ENCODE measurements at regions not wholly inside any gene's neighbourhood (a gene's known extent, or its start where the extent isn't known, plus 50 kb on each side); places are given as distances from the start of the nearest gene placed in this dataset.

- Histone ChIP-seq H3K4me1 (ENCODE audit: insufficient read depth, low read length) (peaks cover 10% of the 10 kb centered on the region), H3K4me3 (ENCODE audit: low read length in 2 of 2) (no peak overlapping the region), H3K27ac (ENCODE audit: low read depth, low read length) (no peak overlapping the region), H3K9me3 (ENCODE audit: control insufficient read depth in 1 of 2, low read length in 2 of 2) (no peaks in the 10 kb centered on the region), H3K27me3 (ENCODE audit: insufficient read depth, low read length) (no peaks in the 10 kb centered on the region), H3K36me3 (ENCODE audit: insufficient read depth, low read length) (no peaks in the 10 kb centered on the region)
- Mint-ChIP-seq H3K27me3 (no peaks in the 10 kb centered on the region), H3K4me3 (no peak overlapping the region), H3K9me3 (peaks cover 0 to 4% (median 0%) of the 10 kb centered on the region in 8 donors), H3K4me1 (peaks cover 8 to 33% (median 20%) of the 10 kb centered on the region in 4 donors), H3K36me3 (peaks cover 0 to 3% of the 10 kb centered on the region in 2 donors), H3K27ac (no peak overlapping the region)
- CTCF ChIA-PET (ENCODE audit: partially characterized antibody): interaction anchor here (1.4 to 1.6 kb wide), 2 partner anchors 52 to 306 kb away, joined by 3 read pairs; no protein-coding TSS in a partner anchor
- POLR2A ChIA-PET (ENCODE audit: partially characterized antibody): no interaction called here
- intact Hi-C loops (cut with micrococcal nuclease): no loop called here
- DNase-seq: no peak
Measured at GRCh38 chr4:38371391-38371851, 292.6 kb upstream of the KLF3 start.

GRCh38 chr4:38373375-38373774 lies 290.6 kb upstream of the KLF3 start:
- H3K4me1 Mint-ChIP-seq: peaks cover 6 to 17% (median 10%) of the 10 kb centered on the region in 4 donors
- CTCF ChIA-PET (ENCODE audit: partially characterized antibody): no interaction called here
- intact Hi-C loops (cut with micrococcal nuclease): no loop called here

DNA sequence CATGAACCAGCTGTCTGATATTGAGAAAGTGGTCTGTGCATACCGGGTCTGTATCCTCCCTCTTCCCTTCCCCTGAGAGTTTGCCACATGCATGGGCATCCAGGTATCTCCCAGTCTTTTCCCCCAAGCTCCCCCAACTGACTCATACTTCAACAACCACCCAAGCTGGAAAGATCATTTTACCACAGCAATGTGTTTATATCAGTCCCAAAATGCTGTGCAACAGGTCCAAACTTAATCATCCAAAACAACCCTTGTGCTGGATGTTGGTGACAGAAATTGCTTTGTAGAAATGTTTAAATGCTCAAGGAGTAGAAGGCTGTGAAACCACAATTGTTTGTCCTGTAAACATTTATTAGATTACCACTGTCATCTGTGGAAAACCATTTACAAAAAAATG lies 286.8 kb upstream of the KLF3 start:
- Histone ChIP-seq H3K4me3 (ENCODE audit: low read length in 2 of 2) (no peak overlapping the region), H3K27me3 (ENCODE audit: insufficient read depth, low read length) (no peaks in the 10 kb centered on the region), H3K36me3 (ENCODE audit: insufficient read depth, low read length) (no peaks in the 10 kb centered on the region), H3K27ac (ENCODE audit: low read depth, low read length) (no peak overlapping the region), H3K9me3 (ENCODE audit: control insufficient read depth in 1 of 2, low read length in 2 of 2) (no peaks in the 10 kb centered on the region), H3K4me1 (ENCODE audit: insufficient read depth, low read length) (peaks cover 5% of the 10 kb centered on the region)
- H3K27me3 Mint-ChIP-seq: peaks cover 0 to 1% of the 10 kb centered on the region in 2 donors
- CTCF ChIA-PET (ENCODE audit: partially characterized antibody): no interaction called here
- H3K36me3 Mint-ChIP-seq: peaks cover 0 to 3% of the 10 kb centered on the region in 2 donors
- no peak for DNase-seq
- H3K9me3 Mint-ChIP-seq: peaks cover 0 to 4% (median 0%) of the 10 kb centered on the region in 8 donors
- intact Hi-C loops (cut with micrococcal nuclease): no loop called here
- H3K27ac Mint-ChIP-seq: no peak overlapping the region
- no peak overlapping the region for H3K4me3 Mint-ChIP-seq
- H3K4me1 Mint-ChIP-seq: peaks cover 6 to 13% (median 9%) of the 10 kb centered on the region in 4 donors
- POLR2A ChIA-PET (ENCODE audit: partially characterized antibody): no interaction called here

More at GRCh38 chr4:38373375-38373774, 290.6 kb upstream of the KLF3 start:
- H3K27ac Mint-ChIP-seq: no peak overlapping the region
- H3K36me3 Mint-ChIP-seq: peaks cover 0 to 3% of the 10 kb centered on the region in 2 donors
- H3K27me3 Mint-ChIP-seq: peaks cover 0 to 1% of the 10 kb centered on the region in 2 donors
- Histone ChIP-seq H3K36me3 (ENCODE audit: insufficient read depth, low read length) (no peaks in the 10 kb centered on the region), H3K27ac (ENCODE audit: low read depth, low read length) (no peak overlapping the region), H3K27me3 (ENCODE audit: insufficient read depth, low read length) (no peaks in the 10 kb centered on the region), H3K4me1 (ENCODE audit: insufficient read depth, low read length) (peaks cover 5% of the 10 kb centered on the region), H3K9me3 (ENCODE audit: control insufficient read depth in 1 of 2, low read length in 2 of 2) (no peaks in the 10 kb centered on the region), H3K4me3 (ENCODE audit: low read length in 2 of 2) (no peak overlapping the region)
- DNase-seq: no peak
- POLR2A ChIA-PET (ENCODE audit: partially characterized antibody): no interaction called here
- H3K9me3 Mint-ChIP-seq: peaks cover 0 to 4% (median 0%) of the 10 kb centered on the region in 8 donors
- no peak overlapping the region for H3K4me3 Mint-ChIP-seq

DNA sequence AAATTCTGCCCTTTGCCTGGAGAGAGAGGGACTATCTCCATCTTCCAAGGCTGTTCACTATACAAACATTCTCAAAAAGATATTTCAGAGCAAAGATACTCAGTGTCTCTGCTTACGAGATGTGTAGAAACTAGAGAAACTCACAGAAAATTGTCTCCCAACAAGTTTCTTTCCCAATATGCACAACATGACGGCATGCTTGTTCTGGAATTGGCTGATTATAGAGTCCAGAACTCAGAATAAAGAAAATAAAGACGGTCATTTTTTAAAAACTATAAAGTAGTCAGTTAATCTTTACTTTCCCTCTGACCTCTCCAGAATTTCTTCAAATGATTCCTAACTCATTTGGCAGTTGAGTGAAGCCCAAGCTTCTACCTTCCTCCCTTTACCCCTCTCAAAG lies 285.5 kb upstream of the KLF3 start:
- no peak overlapping the region for H3K4me3 Mint-ChIP-seq
- no peaks in the 10 kb centered on the region for H3K36me3 Mint-ChIP-seq
- ChIA-PET CTCF (ENCODE audit: partially characterized antibody) (no interaction called here), POLR2A (ENCODE audit: partially characterized antibody) (no interaction called here)
- Histone ChIP-seq H3K36me3 (ENCODE audit: insufficient read depth, low read length) (no peaks in the 10 kb centered on the region), H3K27ac (ENCODE audit: low read depth, low read length) (no peak overlapping the region), H3K9me3 (ENCODE audit: control insufficient read depth in 1 of 2, low read length in 2 of 2) (no peaks in the 10 kb centered on the region), H3K4me3 (ENCODE audit: low read length in 2 of 2) (no peak overlapping the region), H3K27me3 (ENCODE audit: insufficient read depth, low read length) (no peaks in the 10 kb centered on the region), H3K4me1 (ENCODE audit: insufficient read depth, low read length) (no peaks in the 10 kb centered on the region)
- intact Hi-C loops (cut with micrococcal nuclease): no loop called here
- DNase-seq: no peak
- peaks cover under 1 to 3% (median 1%) of the 10 kb centered on the region in 4 donors for H3K4me1 Mint-ChIP-seq
- peaks cover 0 to 2% (median 0%) of the 10 kb centered on the region in 8 donors for H3K9me3 Mint-ChIP-seq
- peaks cover 0 to 1% of the 10 kb centered on the region in 2 donors for H3K27me3 Mint-ChIP-seq
- H3K27ac Mint-ChIP-seq: no peak overlapping the region

DNA sequence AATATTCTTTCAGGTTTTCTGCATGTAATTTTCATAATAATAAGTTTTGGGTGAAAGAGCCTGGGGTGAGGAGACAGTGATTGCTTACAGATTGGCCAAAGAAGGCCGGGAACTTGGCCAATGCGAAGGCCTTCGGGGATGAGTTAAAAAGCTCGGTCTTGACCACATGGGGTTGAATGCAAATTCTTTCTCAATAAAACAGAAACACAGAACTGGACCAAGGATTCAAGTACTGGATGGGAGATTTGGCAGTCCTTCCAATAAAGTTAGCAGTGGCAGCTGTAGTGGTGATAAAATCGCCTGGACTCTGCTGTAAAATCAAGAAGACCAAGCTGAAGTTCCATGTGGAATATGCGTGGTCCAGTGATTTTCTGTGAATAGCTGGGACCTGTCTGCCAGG lies 282.2 kb upstream of the KLF3 start:
- H3K27me3 Mint-ChIP-seq: peaks cover 0 to 1% of the 10 kb centered on the region in 2 donors
- no peak overlapping the region for H3K27ac Mint-ChIP-seq
- ChIA-PET CTCF (ENCODE audit: partially characterized antibody) (interaction anchor here (1.0 kb wide), 1 partner anchor 202 kb away, joined by 3 read pairs; no protein-coding TSS in a partner anchor), POLR2A (ENCODE audit: partially characterized antibody) (no interaction called here)
- no peak for DNase-seq
- Histone ChIP-seq H3K4me3 (ENCODE audit: low read length in 2 of 2) (no peak overlapping the region), H3K27me3 (ENCODE audit: insufficient read depth, low read length) (no peaks in the 10 kb centered on the region), H3K4me1 (ENCODE audit: insufficient read depth, low read length) (peaks cover 16% of the 10 kb centered on the region), H3K27ac (ENCODE audit: low read depth, low read length) (no peak overlapping the region), H3K9me3 (ENCODE audit: control insufficient read depth in 1 of 2, low read length in 2 of 2) (no peaks in the 10 kb centered on the region), H3K36me3 (ENCODE audit: insufficient read depth, low read length) (no peaks in the 10 kb centered on the region)
- H3K36me3 Mint-ChIP-seq: no peaks in the 10 kb centered on the region
- H3K4me3 Mint-ChIP-seq: no peak overlapping the region
- peaks cover 0 to 3% (median 0%) of the 10 kb centered on the region in 8 donors for H3K9me3 Mint-ChIP-seq
- H3K4me1 Mint-ChIP-seq: peaks cover 6 to 22% (median 14%) of the 10 kb centered on the region in 4 donors
- intact Hi-C loops (cut with micrococcal nuclease): no loop called here

- Mint-ChIP-seq H3K4me3 (peak overlapping the region in 1 of 8 donors; percentile 9), H3K27ac (peak overlapping the region in 1 of 7 donors; percentile 72), H3K9me3 (peaks cover 0 to 3% (median 0%) of the 10 kb centered on the region in 8 donors), H3K4me1 (peaks cover 6 to 23% (median 14%) of the 10 kb centered on the region in 4 donors), H3K36me3 (no peaks in the 10 kb centered on the region), H3K27me3 (peaks cover 0 to 1% of the 10 kb centered on the region in 2 donors)
- H3K27me3 ChIP-seq (ENCODE audit: insufficient read depth, low read length): no peaks in the 10 kb centered on the region
- H3K27ac ChIP-seq (ENCODE audit: low read depth, low read length): no peak overlapping the region
- peaks cover 16% of the 10 kb centered on the region for H3K4me1 ChIP-seq (ENCODE audit: insufficient read depth, low read length)
- ChIA-PET POLR2A (ENCODE audit: partially characterized antibody) (no interaction called here), CTCF (ENCODE audit: partially characterized antibody) (no interaction called here)
- H3K9me3 ChIP-seq (ENCODE audit: control insufficient read depth in 1 of 2, low read length in 2 of 2): no peaks in the 10 kb centered on the region
- intact Hi-C loops (cut with micrococcal nuclease): no loop called here
- H3K36me3 ChIP-seq (ENCODE audit: insufficient read depth, low read length): no peaks in the 10 kb centered on the region
- no peak for DNase-seq
- H3K4me3 ChIP-seq (ENCODE audit: low read length in 2 of 2): no peak overlapping the region
Measured at GRCh38 chr4:38382520-38382919, 281.5 kb upstream of the KLF3 start.

DNA sequence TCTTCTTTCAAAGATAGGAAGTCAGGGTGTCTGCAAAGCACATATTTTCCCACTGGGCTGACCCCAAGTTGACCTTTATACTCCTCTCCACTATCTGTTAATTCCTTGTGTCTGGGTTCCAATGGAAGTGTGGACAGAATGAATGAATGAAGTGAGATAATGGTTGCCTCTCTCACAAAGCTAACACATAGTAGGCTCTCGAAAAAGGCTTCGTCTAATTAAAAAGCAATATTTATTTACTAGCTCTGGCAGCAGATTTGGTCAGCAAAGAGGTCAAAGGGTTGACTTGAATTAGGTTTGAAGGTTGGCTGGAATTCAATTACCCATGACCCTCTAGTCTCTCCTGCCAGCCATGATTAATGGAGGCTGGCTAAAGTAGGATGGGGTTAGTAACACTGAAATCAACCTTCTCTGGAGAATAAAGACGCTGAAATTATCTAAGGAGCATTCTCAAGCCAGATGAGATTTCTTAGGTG lies 280.3 kb upstream of the KLF3 start:
- POLR2A ChIA-PET (ENCODE audit: partially characterized antibody): no interaction called here

More for the DNA sequence above, 280.3 kb upstream of the KLF3 start:
- intact Hi-C loops (cut with micrococcal nuclease): no loop called here
- Mint-ChIP-seq H3K4me1 (peaks cover 8 to 23% (median 14%) of the 10 kb centered on the region in 4 donors), H3K36me3 (no peaks in the 10 kb centered on the region), H3K4me3 (no peak overlapping the region), H3K9me3 (peaks cover 0 to 3% (median 0%) of the 10 kb centered on the region in 8 donors), H3K27me3 (no peaks in the 10 kb centered on the region), H3K27ac (no peak overlapping the region)
- Histone ChIP-seq H3K4me3 (ENCODE audit: low read length in 2 of 2) (no peak overlapping the region), H3K36me3 (ENCODE audit: insufficient read depth, low read length) (no peaks in the 10 kb centered on the region), H3K9me3 (ENCODE audit: control insufficient read depth in 1 of 2, low read length in 2 of 2) (no peaks in the 10 kb centered on the region), H3K4me1 (ENCODE audit: insufficient read depth, low read length) (peaks cover 16% of the 10 kb centered on the region), H3K27me3 (ENCODE audit: insufficient read depth, low read length) (no peaks in the 10 kb centered on the region), H3K27ac (ENCODE audit: low read depth, low read length) (no peak overlapping the region)
- CTCF ChIA-PET (ENCODE audit: partially characterized antibody): interaction anchor here (0.9 kb wide), 1 partner anchor 65 kb away, joined by 3 read pairs; no protein-coding TSS in a partner anchor
- no peak for DNase-seq

All from CD4-positive, alpha-beta memory T cell (primary cell).